Smooth muscle cell of the brain vasculature (primary cell): ENCODE measurements at regions not wholly inside any gene's neighbourhood (a gene's known extent, or its start where the extent isn't known, plus 50 kb on each side); places are given as distances from the start of the nearest gene placed in this dataset.
A peak's percentile ranks its signal among the peaks of the same experiment; 100 is the strongest.

Source experiments
- DNase-seq: peaks from one replicate; pipeline ENCODE4 v3.0.0-alpha.2; 2012; ENCODE audit warnings: low read depth, low spot score

DNA sequence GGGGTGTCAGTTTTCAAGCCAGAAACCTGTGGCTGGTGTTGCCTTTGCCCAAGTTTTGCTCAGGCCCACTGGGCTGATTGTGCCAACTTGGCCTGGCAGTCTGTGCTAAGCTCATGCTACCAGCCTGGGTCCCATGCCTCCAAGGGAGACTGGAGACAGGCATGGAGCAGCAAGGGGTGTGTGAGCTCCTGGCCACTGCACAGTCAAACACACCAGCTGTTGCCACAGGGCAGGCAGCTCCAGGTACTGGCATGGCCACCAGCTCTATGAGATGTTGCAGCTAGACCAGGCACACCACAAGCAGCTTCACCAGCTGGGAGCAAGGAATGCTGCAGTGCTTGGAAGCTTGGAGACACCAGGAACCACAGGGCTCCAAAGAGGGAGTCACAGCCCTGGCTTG is 638.8 kb downstream of the PLOD2 start:
- no peak for DNase-seq

DNA sequence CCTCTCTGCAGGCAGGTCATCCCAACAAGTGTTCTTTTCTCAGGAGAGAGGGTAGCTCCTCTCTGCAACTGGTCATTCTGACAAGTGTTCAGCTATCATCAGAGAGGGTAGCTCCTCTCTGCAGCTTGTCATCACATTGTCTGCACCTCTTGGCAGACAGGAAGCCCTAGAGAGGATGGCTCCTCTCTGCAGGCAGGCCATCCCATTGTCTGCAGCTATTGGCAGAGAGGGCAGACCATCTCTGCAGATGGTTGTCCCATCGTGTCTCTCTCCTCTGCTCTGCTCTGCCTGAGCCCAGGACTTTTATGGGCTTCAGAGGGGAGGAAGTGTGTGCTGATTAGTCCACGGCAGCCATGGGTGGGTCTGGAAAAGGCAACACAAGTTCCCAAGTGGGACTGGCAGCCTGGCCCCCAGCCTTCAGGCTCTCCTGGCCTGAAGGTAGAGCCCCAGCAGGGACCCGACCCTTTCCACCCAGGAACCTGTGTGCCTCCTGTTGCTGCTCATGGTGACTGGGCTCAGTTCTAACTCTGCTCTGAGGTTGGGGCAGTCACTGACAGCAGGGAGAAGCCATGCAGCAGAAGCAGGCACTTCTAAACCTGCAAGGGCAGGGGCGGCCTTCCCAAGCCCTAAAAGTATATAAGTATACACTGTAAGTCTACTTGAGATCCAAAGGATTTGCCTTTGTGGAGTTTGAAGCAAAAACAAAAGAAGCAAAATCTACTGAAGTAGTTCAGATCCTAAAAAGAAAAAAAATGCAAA is 637.9 kb downstream of the PLOD2 start:
- DNase-seq, result no peak

DNA sequence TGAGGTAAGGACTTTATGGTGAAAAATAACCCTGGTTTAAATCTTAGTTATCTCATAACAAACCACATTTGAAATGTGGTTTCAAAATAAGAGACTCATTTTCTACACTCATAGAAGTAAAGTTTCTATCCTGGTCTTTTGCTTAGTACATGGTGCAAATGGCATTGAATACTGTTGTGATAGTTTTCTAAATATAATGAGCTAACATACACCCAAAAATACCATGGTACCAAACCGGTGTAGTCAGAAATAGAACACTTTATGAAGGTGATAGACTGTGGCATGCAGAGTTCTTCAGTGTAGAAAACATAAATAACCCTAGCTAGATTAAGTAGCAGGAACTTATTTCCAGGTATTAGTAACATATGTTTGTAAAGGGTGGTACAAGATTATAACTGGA is 629.4 kb downstream of the PLOD2 start:
- no peak for DNase-seq

DNA sequence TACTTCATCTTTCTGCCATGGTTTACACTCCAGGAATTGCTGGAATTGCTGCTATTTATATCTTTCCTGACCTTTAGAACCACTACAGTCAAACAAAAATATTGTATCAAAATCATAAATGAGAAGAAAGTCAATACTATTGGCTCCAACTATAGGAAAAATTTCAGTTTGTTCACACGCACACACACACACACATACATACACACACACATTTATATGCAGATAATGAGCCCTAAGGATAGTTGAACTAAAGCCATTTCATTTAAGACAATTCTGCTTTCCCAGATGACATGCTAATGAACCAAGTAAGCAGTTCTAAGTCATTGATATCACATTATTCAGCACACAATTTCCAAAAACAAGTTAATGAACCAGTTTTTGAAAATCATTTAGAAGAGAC is 627.3 kb downstream of the PLOD2 start:
- no peak for DNase-seq

DNA sequence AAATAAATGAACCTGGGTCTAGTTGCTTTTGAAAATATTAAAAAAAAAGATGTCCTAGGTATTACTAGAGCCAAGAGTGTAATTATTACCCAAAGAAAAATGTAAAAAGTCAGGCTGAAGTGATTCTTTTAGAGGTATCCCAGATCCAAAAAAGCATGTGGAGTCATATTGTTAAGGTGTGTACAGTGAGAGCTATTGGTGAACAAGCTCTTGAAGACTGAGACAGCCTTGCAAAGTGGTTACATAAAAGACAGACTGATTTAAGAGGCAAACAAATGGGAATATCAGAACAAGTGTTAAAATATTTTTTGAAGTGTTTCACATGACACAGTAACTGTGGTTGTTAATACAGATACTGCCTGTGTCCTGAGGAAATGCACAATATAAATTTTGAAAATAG is 624.5 kb downstream of the PLOD2 start:
- DNase-seq, result no peak

DNA sequence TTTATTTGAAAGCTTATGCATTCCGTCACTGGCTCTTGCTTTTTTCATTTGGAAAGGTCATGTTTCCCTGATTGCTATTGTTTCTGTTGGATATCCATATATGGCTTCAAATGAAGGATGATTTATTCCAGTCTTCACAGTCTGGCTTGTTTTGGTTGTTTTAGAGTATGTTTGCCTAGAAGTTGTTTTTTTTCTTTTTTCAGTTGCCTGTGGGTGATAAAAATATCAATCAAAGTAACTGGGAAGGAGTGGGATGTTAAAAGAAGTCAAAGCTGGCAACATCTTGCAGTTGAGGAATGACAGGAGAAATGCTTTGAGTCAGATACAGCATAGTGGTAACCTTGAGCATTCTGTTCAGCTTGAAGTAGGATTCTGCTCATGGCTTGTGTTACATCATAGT is 610.5 kb downstream of the PLOD2 start:
- DNase-seq, result no peak

DNA sequence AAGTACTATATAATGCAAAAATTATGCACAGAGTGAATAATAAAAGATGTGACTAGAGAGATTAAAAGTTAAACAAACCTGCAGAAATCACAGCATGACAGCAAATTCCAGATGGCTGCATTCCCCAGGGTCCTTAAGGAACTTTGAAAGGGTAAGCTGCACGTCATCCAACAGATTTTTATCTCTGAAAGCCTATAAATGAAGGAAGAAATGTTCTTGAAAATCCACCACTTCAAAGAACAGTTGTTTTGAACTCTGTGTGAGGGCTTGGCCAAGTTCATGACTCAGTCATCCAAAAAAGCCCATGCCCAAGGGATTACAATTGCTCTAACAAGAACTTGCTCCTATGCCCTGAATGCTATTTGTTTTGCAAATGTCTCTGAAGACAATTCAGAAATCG is 603.6 kb downstream of the PLOD2 start:
- DNase-seq, result peak; percentile 81

DNA sequence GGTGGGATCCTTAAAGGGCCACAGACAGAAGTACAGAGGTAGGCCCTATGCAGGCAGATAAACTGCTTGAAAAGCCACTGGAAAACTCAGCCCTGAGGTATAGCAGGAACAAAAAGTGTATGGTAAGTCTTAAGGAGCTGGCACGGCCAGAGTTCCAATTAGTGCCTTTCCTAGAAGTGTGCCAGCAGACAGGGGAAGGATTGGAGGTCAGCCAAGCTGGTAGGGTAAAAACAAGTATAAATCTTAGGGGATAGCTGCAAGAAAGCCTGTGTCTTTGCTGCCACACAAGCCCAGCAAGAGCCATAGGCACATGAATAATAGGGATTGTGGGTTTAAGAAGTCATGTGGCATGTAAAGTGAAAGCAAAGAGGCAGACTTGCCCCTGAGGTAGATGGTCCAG is 582.5 kb downstream of the PLOD2 start:
- no peak for DNase-seq

DNA sequence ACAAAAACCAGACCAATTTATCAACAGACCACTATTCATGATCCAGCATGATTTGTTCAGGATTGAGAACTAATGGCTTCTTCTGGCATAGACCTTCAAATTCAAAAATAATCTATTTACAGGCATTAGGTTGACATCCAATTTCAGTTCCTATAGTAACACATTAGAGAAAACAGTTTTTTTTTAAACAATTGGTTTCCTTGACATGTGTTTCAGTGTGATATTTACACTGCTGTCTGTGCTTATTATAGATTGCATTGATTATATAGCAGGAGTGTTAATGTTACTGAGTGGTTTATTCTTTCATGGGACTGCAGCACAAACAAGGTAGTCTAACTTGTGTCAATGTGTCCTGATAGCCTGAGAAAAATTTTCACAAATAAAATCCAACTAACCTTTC is 579.3 kb downstream of the PLOD2 start:
- DNase-seq, result no peak

DNA sequence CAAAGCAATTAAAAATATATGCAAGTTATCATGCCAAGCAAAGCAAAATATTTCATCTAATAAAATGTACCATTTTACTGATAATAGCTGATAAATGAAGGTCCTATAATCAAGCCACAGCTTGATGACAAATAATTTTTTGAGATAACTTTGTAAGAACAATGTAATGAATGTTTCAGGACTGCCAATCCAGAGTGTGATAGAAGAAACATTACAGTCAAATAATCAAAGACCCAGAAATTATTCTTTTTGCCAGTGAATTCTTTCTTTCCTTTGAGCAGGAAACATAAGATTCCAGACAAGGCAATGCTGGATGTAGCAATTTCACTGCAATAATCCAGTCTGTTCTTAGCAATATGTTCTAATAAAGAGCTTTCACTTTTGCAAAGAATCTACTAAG is 556.1 kb downstream of the PLOD2 start:
- no peak for DNase-seq

DNA sequence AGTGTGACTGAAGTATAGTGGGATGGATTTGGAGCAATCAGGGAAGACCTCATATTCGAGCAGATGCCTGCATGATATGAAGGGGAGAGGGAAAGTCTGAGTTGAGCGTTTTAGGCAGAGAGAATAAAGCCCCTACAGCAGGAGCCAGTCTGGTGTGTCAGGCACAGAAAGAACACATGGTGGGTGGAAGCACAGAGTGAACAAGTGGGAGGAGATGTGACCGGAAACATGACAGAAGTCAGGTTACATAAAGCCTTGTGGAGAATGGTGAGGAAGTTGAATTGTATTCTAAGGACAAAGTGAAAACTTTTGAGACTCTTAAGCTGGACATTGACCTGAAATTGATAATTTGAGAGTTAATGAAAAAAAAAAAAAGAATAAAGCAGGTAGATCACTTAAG is 541.0 kb downstream of the PLOD2 start:
- no peak for DNase-seq

DNA sequence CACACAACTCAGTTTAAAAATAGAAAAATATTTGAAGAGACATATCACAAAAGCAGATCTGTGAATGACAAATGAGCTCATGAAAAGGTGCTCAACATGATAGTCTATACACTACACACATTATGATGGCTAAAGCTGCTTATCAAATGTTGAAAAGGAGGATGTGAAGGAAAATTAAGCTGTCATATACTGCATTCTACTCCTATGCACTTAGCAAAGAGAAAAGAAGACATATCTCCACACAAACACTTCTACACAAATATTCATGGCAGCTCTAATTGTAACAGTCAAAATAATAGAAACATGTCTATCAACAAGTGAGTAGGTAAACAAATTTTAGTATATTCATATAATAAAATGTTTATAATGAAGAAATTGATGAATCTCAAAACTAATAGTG is 540.5 kb downstream of the PLOD2 start:
- no peak for DNase-seq

DNA sequence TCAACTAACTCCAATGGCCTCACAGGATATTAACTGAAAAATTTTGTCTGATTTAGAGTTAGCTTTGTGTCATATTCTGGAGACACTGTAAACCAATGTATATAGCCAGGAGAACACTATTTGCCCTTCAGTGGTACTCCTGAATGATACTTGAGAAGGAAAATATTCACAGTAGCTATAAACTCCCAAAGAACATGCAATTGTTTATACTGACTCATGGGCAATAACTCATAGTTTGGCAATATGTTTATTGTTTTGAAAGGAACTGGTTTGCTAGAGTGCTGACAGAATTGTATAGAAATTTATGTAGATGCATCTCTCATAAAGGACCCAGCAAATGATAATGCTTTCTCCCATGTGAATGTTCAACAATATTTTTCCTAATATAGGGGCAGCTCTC is 537.6 kb downstream of the PLOD2 start:
- DNase-seq, result no peak

DNA sequence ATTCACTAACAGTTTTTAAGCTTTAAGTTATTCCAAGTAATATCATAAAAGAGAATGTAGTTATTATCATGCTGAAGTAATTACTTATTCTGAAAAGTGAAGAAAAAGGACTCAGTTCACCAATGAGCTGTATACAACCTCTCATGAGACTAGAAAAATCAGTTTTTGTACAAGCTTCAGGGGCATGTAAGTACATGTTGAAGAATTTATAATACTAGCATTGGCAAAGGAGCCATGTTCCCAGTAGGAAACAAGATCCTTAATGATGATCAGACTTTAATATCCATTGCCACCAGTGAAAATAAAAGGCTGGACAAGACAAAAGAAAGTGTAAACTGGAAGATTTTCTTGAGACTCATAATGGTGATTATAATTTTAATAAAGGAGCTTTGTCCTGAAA is 532.8 kb downstream of the PLOD2 start:
- no peak for DNase-seq

DNA sequence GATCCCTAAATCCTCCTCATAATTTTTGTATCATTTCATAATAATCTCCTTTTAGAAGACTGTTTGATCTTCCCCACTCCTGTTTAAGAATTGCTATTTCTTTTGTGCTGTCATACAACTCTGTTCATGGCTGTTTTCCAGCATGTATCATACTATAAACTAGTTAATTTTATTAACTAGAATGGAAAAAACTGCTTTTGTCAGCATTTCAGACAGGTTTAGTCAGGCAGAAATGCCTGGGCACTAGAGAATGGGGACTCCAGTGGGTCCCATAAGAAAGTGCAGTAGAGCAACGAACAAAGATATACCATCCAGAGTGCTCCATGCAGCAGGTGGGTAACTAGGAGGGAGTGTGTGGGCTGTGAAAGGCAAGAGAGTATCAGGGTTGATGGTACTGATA is 523.9 kb downstream of the PLOD2 start:
- DNase-seq, result no peak

DNA sequence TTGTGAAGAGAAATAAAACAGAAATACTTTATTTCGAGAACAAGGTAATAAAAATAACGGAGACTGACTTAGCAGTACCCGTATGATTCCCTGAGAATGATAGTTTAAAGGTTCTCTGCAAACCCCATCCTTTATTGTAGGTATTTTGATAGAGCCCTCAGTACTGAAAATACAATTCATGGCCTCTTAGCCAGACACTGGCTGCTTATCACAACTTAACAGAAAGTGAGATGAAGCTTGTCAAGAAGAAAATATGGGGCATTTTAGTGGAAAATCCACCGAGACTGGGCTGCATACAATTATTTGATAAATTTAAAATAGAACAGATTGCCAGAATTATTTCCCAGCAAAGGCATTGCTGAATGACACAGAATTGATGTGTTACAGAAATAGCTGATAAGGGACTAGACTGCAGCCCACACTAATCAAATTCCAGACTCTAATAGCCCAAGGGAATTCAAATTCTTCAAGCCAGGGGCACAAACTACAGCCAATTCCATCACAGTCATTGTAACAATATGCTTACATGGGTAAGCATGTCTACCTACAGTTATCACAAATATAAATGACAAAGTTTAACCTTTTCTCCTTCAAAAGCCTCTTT is 521.9 kb downstream of the PLOD2 start:
- no peak for DNase-seq

DNA sequence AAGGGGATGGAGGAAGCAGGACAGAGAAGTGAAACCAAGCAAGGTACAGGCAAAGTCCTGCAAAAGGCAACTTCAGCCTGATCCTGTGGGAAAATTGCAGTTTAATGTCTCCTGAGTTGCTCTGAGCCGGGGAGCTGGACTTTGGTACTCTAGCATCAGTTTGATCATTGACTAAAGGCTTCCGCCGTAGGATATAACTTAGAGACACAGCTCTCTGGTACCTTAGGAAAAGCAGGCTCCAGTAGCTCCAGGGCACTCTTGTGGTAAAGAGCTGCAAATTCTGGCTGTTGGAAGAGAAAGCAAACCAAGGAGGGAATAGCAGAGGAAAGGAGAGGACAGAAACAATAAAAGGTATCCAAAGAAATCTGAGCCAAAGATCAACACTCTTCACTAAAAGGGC is 521.1 kb downstream of the PLOD2 start:
- no peak for DNase-seq

DNA sequence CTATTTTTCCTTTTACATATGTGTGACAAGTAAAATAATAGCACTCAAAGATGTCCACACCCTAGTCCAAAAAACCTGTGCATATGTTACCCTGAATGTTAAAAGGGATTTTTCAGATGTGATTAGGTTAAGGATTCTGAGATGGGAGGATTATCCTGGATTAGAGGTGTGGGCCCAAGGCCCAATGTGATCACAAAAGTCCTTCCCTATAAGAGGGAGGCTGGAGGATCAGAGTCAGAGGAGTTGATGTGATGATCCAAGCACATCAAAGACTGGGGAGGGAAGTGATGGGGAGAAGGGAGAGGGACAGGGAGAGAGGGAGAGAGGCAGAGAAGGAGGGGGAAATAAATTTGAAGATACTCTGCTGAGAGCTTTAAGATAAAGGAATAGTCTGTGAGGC is 512.6 kb downstream of the PLOD2 start:
- no peak for DNase-seq

DNA sequence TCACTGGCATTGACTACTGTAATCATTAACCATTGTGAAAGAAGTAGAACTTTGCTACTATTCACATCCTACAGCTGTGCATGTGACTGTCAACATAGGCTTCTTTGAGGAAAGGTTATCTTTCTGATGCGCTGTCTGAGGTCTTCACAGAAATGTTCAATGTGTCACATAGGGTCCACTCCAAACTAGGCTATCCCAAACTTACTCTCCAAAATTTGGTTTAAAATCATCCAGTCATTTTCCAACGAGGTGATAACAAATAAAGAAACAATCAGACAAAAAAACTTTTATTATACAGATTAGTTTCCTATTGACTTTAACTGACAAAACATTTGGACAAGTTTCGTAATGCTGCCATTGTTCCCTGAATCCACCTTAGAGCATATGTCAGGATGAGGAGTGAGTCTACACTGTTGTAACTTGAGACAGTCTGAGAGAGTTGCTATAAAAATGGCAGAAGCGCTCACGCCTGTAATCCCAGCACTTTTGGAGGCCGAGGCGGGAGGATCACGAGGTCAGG is 511.6 kb downstream of the PLOD2 start:
- DNase-seq, result no peak

DNA sequence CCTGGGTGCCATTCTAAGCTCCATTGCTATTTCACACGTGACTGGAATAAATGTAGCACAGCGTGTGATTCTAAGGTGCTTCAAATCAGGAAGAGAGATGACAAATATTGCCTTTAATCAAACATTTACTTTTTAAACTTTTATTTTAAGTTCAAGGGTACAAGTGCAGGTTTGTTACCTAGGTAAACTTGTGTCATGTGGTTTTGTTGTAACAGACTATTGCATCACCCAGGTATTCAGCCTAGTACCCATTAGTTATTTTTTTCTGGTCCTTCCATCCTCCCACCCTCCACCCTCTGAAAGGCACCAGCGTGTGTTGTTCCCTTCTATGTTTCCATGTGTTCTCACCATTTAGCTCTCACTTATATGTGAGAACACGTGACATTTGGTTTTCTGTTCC is 510.8 kb downstream of the PLOD2 start:
- no peak for DNase-seq

DNA sequence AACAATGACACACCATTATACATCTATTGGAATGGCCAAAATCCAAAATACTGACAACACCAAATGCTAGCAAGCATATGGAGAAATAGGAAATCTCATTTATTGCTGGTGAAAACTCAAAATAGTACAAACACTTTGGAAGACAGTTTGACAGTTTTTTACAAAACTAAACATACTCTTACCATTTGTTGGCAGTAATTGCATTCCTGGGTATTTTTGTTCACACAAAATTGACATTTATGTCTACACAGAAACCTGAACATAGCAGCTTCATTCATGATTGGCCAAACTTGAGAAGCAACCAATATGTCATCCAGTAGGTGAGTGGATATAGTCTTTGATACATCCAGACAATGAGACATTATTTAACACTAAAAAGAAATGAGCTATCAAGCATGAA is 489.9 kb downstream of the PLOD2 start:
- no peak for DNase-seq

DNA sequence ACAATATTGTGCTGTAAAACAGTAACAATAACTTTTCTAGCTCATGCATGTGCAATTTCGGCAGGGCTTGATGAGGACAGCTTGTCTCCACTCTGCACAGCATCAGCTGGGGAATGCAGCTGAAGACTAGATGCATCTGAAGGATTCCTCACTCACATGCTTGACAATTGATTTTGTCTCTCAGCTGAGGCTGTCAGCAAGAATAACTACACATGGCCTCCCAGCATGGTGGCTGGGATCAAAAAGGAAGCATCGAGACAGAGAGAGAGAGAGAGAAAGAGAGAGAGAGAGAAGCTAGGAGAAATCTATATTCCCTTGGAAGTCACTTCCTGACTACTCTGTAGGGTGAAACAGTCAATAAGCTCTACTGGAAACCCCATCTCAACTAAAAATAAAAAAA is 487.1 kb downstream of the PLOD2 start:
- DNase-seq, result no peak

DNA sequence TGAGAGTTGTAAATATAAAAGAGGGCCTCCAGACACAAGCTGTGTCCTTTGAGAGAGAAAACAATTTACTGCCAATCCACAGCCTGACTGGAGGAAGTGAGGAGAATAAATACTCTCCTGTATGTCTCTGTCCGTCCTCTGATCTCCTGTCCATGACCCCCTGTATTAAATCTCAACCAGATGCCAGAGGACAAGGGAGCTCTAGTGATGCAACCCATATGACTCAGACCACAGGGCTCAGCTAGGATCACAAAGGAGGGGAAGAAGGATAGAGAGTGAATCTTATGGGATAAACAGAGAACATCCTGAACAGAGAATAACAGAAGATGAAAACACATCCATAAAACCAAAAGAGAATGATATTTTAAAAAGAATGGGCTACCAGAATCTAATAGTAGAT is 482.6 kb downstream of the PLOD2 start:
- DNase-seq, result peak; percentile 35

DNA sequence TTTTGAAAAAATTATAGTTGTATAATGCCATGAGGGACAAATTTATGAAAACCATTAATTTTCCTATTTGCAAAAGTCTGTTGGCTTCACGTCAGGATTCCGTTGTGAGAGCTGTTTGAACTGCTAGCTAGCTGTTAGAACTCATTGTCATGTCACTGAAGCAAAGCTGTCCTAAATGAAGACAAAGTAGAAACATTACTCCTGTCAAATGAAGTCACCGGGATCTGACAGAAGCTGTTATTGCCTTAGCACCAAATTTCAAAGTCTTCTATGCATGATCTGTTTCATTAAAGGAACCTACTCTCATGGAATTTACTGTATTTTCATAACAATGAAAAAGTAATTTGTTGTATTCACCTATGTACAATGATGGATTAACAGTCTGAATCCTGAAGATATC is 479.8 kb downstream of the PLOD2 start:
- no peak for DNase-seq
